ENCODE measurements at regions not wholly inside any gene's neighbourhood (a gene's known extent, or its start where the extent isn't known, plus 50 kb on each side); places are given as distances from the start of the nearest gene placed in this dataset.
A peak's percentile ranks its signal among the peaks of the same experiment; 100 is the strongest.
"Not testable (repeated sequence)": the region's sequence is repeated elsewhere in the genome, so short reads cannot be mapped to it uniquely, and the experiment has no call there.

DNA sequence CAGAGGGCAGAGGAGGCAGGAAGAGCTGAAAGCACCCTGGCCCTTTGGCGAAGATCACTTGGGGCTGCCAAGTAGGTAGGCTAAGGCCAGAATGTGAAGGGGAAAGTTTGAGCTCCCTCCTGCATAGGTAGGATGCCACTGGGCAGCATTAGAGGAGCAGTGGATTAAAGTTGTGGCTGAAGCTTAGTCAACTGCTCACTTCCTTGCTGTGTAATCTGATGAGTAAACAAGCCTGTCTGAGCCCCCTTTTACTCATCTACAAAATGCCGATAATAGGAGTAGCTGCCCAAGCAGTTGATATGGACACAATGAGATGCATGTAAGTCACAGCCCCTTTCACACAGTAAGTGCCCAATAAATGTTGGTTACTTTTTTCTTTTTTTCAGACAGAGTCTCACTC, 216.4 kb downstream of the MN1 start:
- no peak for DNase-seq

DNA sequence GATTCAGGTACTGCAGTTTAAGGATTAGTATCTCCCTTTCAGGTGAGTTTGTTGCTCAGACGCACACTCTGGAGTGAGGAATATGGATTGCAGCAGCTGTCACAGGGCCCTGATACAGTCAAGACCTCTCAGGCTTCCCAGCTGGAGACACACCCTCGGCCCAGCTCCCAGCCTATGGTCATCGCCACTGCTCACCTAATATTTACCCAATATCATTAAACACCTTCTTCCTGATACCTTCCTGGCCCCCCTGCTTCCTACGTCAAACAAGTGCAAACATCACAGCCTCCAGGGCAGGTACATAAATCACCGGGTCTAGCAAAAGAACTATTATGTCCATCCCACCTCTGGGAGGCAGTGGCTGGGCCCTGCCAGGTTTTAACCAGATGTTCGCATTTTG, 213.3 kb downstream of the MN1 start:
- no peak for DNase-seq

DNA sequence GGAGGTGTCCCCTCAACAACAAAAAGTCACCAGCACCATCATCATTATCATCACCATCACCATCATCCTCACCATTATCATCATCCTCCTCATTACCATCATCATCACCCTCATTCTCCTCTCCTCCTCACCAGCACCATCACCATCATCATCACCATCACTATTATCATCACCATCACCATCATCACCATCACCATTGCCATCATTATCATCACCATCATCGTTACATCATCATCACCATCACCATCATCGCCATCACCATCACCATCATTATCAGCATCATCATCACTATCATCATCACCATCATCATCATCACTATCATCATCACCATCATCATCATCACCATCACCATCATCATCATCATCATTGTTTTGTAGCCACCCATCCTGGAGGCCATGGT, 212.6 kb downstream of the MN1 start:
- DNase-seq: no peak

DNA sequence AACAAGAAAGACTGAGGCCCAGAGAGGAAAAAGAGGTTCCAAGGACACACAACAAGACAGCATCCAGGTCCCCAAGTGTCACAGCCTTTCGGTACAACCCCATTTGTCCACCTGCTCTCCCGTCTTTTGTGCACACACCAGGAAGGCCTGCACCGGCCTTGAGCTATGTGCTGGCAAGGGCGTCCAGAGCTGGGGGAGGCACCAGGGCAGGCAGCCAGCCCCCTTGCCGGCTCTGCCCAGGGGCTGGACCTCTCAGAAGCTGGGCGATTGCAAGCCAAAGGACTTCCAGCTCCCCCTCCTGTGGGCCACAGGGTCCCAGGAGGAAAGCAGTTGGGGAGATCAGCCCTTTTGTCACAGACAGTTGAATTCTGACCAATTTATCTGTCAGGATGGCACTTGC, 210.5 kb downstream of the MN1 start:
- no peak for DNase-seq

DNA sequence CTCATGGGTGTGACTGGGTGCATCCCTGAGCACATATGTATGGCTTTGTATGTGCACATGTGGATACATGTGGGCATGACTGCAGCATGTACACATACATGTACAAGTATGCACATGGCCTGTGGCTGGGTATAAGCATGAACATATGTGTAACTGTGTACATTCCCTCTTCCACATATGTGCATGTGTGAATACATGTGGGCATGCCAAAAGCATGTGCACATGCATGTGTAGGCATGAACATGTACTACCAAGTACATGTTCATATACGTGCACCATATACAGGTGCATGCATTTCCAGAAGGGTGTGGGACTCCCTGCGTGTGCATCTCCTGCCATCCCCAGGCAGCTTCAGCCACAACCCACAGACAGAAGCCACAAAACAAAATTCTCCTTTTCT, 208.2 kb downstream of the MN1 start:
- DNase-seq: no peak

DNA sequence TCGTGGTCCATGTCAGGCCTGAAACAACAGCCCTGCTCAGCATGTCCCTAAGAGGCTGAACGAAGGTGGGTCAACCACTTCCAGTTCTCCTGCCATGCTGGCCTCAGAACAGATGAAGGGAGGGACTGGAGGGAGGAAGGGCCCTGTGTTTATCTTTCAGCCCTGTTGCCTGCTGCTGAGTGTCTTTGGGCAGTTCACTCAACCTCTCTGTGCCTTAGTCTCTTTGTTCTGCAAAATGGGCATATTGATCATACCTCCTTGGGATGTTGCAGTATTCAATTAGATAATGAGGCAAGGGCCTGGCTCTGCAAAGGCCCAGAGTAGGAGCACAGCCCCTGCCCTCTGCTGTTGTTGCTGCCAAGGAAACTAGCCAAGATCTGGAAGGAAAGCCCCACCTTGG, 207.5 kb downstream of the MN1 start:
- no peak for DNase-seq

DNA sequence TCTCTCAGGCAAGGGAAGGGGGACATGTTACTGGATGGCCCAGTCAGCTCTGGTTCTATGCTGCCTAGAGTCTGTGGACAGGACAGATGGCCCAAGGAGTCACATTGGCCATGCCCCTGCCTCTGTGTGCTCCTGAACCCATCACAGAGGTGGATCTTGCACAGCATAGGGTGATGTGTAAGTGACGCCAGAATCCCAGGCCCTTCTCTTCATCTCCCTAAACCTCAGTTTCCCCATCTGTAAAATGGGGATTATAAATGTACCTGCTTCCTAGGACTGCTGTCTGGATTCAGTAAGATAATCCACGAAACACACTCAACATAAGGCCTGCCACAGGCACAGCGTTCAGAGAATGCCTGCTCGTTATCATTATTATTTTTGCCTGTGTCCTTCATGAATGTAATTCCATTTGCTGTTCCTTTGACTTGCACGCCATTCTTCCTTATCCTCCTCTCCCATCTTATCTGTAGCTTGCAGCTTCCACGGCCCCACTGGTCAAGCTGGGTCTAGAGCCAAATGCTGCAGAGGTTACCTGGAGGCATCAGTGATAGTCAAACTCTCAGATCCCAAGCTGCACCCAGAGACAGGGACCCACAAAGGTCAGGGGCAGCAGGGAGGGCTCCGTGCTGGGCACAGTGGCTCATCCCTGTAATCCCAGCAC, 207.0 kb downstream of the MN1 start:
- no peak for DNase-seq

DNA sequence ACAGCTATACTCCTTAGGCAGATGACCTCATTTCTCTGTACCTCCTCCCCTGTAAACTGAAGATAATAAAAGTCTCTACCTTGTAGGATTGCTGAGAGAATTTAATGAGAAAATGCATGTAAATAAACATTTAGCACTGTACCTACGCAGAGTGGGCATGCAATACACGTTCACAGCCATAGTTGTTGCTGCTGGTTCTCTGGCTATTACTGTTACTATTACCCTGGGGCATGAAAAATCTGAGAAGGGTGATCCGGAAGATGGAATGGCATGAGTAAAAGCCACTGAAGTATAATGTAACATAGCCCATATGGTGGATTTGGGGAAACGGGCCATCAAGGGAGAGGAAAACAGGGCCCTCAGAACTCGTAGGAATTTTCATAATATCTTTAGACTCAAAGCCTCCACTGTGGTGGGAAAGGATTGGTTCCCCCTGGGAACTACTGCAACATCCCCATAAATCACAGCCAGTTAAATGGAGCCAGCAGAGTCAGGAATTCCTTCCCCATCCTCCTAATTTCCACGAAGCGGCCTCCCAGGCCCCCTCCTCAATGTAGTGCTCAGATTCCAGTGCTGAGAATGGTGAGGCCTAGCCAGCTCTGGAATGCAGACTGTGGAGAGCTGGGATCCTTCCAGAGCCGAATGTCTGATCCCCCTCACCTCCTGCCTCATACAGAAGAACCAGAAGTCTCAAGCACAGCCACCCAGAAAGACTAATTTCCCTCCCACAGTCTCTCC, 205.3 kb downstream of the MN1 start:
- DNase-seq: no peak

DNA sequence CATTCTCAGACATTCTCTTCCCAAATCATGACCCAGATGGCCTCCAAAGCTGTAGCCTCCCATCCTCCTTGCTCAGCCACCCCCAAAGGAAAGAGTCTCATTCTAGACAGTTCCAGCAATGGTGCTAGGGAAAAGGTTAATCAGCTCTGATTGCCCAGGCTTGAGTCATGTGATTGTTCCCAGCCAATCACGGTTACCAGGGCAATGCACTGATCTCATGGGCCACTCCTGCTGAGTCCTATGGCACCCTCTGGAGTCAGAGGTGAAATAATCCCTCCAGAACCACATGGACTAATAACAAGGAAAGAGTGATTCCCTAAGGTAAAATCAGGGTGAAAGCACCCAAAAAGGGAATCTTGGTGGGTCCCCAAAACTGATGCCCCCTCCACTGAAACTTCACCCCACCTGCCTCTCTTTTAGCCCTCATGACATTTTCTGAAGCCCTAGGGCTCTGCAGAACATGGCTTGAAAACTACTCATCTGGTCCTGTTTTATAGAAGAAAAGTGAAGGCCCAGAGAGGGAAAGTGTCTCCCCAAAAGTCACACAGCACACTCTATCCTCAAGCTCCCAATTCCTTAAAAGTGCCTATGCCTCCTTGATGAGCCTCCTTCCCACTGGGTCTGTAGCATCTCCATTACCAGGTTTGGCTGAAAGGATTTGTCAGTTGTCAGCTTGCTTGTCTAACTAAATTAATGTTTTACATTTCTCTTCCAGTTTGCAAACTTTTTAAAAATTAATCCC, 203.7 kb downstream of the MN1 start:
- DNase-seq: no peak

DNA sequence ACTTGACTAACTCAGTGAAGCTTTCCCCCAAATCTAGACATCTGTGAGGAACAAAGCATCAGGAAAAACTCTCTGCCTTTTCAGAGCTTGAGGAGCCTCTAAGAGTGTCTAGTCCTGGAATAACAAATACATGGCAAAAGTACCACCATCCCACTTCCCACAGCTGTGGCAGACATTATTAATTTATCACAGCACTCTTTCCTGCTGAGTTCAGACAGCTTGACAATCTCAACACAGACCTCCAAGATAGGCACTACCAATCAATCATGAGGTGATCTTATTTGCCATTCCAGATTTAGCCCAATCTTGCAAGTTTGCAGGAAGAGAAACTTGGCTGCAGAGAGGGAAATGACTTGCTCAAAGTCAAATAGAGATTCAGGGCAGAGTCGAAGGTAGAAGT, 202.8 kb downstream of the MN1 start:
- DNase-seq: peak; percentile 88

DNA sequence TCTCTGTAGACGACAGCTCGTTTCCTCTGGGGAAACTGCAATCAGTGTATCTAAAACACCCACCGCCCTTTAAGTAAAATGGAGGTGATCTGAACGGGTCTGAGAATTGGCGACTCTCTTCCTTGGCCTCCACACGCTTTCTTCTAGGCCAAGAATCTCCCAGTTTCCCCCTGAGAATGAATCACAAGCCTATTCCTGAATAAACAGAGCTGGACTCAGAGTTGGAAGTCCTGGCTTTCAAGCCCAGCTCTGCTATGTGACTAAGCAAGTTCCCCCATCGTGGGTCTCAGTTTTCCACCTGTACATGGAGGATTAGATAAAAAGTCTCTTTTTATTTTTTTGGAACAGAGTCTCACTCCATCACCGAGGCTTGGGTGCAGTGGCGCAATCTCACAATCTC, 200.4 kb downstream of the MN1 start:
- no peak for DNase-seq

DNA sequence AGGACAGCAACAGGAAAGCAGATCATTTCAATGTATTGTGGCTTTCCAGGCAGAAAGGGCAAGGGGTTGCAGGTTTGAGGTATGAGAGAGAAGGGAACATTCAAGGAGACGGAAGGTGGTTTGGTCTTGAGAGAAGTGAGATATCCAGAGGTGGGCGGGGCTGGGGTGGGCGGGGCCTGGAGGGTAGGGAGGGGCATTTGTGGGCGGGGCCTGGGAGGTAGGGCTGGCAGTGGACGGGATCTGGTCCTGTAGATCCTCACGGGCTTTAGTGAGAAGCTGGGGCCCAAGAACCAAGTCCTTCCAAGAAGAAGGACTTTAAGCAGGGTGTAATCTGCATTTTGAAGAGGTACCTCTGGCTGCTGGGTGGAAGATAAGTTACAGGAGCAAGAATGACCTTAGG, 199.2 kb downstream of the MN1 start:
- no peak for DNase-seq

DNA sequence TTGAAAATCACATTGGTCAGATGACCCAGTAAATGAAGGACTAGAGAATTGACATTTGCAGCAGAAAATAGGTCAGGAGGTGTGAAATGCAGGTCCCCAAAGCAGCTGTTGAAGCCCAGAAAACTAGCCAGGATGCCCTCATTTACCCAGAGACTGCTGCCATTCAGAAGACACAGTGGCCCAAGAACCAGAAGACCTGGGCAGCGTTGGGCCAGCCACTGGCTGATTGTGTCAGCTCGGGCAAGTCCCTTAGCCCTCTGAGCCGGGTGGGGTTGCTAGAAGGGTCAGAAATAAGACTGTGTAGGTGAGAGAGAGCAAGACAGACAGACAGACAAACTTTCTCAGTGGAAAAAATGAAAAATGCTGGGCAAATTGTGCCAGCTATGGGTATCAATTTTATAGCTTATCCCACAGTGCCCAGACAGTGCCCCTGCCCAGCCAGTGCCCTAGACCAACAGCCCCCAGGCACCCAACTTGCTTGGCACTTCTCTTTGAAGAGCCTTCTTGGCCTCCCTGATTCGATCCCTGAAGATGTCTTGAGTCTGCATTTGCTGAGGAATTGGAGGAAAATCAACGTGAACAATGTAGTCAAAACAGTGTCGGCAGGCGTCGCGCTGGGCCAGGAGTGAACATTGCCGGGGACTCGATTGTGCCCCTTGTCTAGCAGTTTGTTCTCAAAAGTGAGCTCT, 198.3 kb downstream of the MN1 start:
- DNase-seq: no peak

DNA sequence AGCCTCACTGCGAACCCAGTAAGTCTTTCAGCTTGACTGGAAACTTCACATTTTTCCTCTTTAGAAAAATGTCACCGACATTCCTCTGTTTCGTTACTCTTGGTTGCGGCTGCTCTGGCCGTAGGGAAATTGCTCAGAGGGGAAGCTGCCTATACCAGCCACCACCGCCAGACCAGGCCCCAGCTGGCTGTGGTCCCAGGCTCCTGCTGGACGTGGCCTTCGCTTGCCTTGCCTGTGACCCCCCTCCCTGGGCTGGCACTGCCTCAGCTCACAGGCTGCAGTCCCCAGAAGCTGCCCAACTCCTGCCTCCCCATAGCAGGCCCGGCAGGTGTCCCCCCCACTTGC, 197.8 kb downstream of the MN1 start:
- no peak for DNase-seq

DNA sequence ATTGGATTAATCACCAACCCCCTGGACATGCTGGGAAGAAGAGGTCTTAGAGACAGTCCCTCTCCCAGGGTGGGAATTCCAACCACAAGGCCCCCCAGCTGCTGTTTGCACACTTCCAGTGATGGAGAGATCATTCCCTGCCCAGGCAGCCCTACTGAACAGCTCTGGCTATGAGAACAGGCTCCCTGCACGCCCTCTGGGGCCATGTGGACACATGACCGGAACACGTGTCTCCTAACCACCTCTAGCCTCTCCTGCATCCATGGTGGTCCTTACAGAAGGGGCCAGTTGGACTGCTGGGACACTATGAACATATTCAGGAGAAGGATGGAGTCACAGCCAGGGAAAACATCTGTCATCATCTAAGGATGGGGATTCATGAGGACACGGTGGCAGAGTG, 196.2 kb downstream of the MN1 start:
- DNase-seq: no peak

DNA sequence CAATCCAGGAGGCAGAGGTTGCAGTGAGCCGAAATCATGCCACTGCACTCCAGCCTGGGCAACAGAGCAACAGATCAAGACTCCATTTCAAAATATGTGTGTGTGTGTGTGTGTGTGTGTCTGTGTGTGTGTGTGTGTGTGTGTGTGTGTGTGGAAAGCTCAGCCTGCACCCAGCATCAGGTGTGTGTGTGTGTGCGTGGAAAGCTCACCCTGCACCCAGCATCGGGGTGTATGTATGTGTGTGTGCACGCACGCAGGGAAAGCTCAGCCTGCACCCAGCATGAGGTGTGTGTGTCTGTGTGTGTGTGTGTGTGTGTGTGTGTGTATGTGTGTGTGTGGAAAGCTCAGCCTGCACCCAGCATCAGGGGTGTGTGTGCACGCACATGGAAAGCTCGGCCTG, 193.8 kb downstream of the MN1 start:
- not testable (repeated sequence) for DNase-seq

DNA sequence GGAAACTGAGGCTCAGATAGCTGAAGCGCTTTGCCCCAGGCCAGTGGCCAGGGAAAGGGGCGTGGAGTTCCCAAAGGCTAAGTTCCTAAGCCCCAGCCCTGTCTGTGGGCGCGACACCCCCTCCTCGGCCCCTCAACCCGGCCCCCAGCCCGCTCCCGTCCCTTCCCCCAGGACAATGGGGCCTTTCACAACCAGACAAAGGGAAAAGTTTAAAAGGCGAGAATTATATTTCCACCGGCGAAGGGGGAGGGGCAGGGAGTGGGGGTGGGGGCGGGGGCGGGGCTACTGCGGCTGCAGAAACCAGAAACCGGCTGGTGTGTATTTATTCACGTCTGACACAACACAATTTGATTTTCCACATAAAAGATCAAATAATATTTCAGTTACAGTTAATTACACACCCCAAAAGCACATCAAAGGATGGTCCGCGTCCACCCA, 192.1 kb downstream of the MN1 start:
- DNase-seq: no peak

DNA sequence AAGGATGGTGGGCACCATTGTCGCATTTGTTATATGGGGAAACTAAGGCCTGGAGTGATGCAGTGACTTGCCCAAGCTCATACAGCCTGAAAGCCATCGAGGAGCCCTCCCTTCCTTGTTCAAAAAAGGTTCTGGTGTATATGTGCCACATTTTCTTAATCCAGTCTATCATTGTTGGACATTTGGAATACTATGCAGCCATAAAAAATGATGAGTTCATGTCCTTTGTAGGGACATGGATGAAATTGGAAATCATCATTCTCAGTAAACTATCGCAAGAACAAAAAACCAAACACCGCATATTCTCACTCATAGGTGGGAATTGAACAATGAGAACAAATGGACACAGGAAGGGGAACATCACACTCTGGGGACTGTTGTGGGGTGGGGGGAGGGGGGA, 191.4 kb downstream of the MN1 start:
- not testable (repeated sequence) for DNase-seq

DNA sequence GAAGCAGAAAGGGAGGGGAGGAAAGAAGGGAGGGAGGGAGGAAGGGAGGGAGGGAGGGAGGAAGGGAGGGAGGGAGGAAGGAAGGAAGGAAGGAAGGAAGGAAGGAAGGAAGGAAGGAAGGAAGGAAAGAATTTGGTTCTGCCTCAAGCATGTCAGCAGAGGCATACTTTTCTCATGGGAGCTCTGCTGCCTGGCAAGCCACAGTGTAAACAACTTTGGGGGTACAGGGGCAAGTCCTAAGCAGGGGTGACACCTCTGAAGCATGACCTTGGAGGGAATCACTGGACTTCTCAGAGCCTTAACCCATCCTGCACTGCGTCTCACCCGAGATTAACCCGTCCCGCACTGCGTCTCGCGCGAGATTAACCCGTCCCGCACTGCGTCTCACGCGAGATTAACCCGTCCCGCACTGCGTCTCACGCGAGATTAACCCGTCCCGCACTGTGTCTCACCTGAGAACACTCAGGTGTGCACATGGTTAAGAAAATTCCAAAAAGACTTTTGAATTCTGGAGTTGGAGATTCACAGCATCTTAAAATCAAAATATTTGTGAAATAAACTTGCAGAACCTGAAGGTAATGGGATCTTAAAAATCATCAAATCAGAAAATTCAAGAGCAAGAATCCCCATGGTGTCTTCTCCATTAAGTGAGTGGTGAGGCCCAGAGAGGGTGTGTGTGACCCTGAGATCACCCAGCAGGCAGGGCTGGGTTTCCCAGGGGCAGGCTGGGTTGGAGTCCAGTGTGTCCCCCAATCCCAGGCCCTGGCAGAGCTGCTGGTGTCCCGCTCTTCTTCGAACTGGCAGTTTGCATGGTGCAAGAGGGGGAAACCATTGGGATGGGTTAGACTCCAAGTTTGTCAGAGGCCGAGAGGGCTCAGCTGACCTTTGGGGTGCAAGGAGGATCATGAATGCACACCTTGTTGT, 190.4 kb downstream of the MN1 start:
- DNase-seq: no peak

DNA sequence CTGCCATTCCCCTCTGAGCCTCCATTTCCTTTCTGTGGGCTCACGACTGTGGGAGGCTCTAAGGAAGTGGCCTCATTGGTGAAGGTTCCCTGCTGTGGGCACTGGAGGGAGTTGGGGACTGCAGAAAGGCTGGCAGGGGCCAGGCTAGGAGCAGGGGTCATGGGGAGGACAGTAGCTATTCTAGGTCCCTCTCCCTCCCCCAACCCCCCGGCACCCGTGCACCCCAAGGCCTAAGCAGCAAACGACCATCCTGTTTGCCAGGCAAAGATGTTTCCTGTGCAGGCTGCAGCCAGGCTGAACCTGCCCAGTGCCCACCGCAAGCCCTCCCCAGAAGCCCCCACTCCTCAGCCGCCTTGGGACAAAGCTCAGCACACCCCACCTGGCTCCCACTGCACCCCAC, 189.4 kb downstream of the MN1 start:
- DNase-seq: peak; percentile 93

DNA sequence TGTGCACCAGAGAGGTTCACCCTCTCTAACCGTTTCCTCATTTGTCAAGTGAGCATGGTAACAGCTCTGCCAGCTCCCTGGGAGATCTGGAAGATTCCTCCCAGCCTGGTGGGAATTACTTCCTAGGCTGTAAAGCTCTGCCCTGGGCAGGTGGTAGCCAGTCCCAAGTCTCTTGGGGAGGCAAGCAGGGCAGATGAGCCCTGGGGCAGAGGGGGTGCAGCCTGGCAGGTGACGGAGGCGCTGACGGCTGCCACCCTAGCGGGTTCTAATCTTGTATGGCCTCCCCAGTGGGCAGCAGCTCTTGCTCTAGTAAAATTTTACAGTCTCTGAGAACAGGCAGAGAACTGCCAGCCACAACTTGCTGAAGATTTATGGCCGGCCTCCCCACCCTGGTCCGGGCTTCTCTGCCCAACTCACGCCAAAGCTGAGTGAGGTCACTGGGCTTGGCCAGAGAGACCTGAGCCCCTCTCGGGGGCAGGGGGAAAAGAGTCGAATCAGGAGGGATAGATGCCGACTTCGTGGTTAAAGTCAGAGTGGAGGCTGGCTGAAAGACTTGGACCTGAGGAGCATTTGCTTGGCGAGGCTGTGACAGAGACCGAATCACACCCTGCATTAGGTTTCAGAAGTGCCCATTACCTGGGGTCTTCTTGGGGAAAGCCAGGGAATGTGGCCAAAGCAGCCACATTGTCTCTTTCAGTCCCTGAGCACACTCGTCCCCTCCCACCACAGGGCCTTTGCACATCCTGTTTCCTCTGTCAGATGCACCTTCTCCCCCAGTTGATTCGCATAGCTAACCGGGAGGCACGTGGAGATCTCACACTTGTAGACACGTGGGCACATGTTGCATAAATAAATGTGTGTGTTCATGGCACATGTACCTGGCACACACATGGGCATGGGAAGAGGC, 188.2 kb downstream of the MN1 start:
- DNase-seq: no peak

Measured in MV-4-11 (cell line).